ENCODE measurements at regions not wholly inside any gene's neighbourhood (a gene's known extent, or its start where the extent isn't known, plus 50 kb on each side); places are given as distances from the start of the nearest gene placed in this dataset.
"Not testable (repeated sequence)": the region's sequence is repeated elsewhere in the genome, so short reads cannot be mapped to it uniquely, and the experiment has no call there.

GRCh38 chr2:95765925-95766910 lies 174.4 kb downstream of the TRIM43 start:
- H3K36me3 ChIP-seq (ENCODE audit: control insufficient read depth in 2 of 4, insufficient read depth in 4 of 4, low read length in 3 of 4); H3K4me1 ChIP-seq (replicated peaks in 1 of 4; ENCODE audit: control insufficient read depth in 3 of 4, insufficient read depth in 4 of 4, low read length in 3 of 4); H2BK20ac ChIP-seq (ENCODE audit: low read length); H2BK15ac ChIP-seq (ENCODE audit: low read length); H2AFZ ChIP-seq (ENCODE audit: low read length); H3K4me2 ChIP-seq (ENCODE audit: insufficient read depth in 1 of 2, low read depth in 2 of 2, low read length in 2 of 2); H4K5ac ChIP-seq (ENCODE audit: insufficient read length, low read depth, low read length); FAIRE-seq; CTCF ChIA-PET (ENCODE audit: partially characterized antibody); H3K9ac ChIP-seq (replicated peaks in 1 of 4; ENCODE audit: extremely low read depth in 1 of 4, low read depth in 3 of 4, low read length in 3 of 4); H3K79me2 ChIP-seq (ENCODE audit: control insufficient read depth in 1 of 2, insufficient read depth in 2 of 2, low read length in 2 of 2); H3K4me3 ChIP-seq (ENCODE audit: extremely low read depth in 1 of 4, insufficient read depth in 2 of 4, low read depth in 3 of 4, low read length in 4 of 4); H2BK120ac ChIP-seq (replicated peaks; ENCODE audit: low read depth, low read length); H3K23ac ChIP-seq (ENCODE audit: insufficient read length); H4K8ac ChIP-seq (ENCODE audit: extremely low read depth, insufficient read depth, low read length); H3K56ac ChIP-seq (replicated peaks; ENCODE audit: insufficient read length, low read depth, low read length); H3K27ac ChIP-seq (ENCODE audit: low read depth, low read length); DNase-seq (ENCODE audit: low read depth in 1 of 2, low spot score in 2 of 2); H2AK5ac ChIP-seq (ENCODE audit: low read depth, low read length); H2BK5ac ChIP-seq (ENCODE audit: low read depth, low read length); H4K20me1 ChIP-seq (replicated peaks in 1 of 2; ENCODE audit: control insufficient read depth in 1 of 2, insufficient read depth in 2 of 2, low read length in 2 of 2); H3K79me1 ChIP-seq (ENCODE audit: low read depth, low read length); H4K91ac ChIP-seq (replicated peaks; ENCODE audit: insufficient read length, low read length); H3K27me3 ChIP-seq (replicated peaks in 1 of 4; ENCODE audit: control insufficient read depth in 3 of 4, extremely low read depth in 1 of 4, insufficient read depth in 3 of 4, low read length in 3 of 4); H3K14ac ChIP-seq (ENCODE audit: insufficient read length); H3K4ac ChIP-seq (replicated peaks; ENCODE audit: insufficient read length, low read depth, low read length); H2BK12ac ChIP-seq (ENCODE audit: low read depth, low read length); POLR2A ChIA-PET (ENCODE audit: partially characterized antibody); H3K18ac ChIP-seq (ENCODE audit: extremely low read depth, low read length); H3K23me2 ChIP-seq (ENCODE audit: low read depth, low read length): not testable (repeated sequence)
- H3K9me3 ChIP-seq (ENCODE audit: insufficient read depth in 2 of 2, low read depth in 1 of 2, low read length in 1 of 2) = peaks cover 12 to 63% of the 10 kb centered on the region in 2 experiments; a peak in 3 of 4 replicates
- 86% methylated on average over 11 of the region's 11 CpGs; no CpG with 5 or more reads in 1 of the 2 experiments for WGBS, 2 experiments (ENCODE audit: extremely low coverage in 1 of 2, insufficient coverage in 1 of 2, insufficient read length in 1 of 2, insufficient replicate concordance in 2 of 2, low coverage in 1 of 2, low lambda C conversion rate in 2 of 2, missing lambda C conversion rate in 1 of 2)

Measured in H1 (cell line).